ENCODE measurements at regions not wholly inside any gene's neighbourhood (a gene's known extent, or its start where the extent isn't known, plus 50 kb on each side); places are given as distances from the start of the nearest gene placed in this dataset.

GRCh38 chr11:45583981-45584566 is 81.3 kb downstream of the CHST1 start:
- Histone ChIP-seq H3K4me3 (ENCODE audit: low read depth, low read length, poor library complexity, severe bottlenecking) (no peak overlapping the region), H4K20me1 (ENCODE audit: insufficient read depth, low read length) (no peaks in the 10 kb centered on the region), H3K9me2 (ENCODE audit: insufficient read depth, low read length) (no peaks in the 10 kb centered on the region), H3K4me2 (ENCODE audit: low read length) (no peak overlapping the region), H3K79me2 (ENCODE audit: insufficient read depth, low read depth, low read length) (no peaks in the 10 kb centered on the region), H3K36me3 (ENCODE audit: insufficient read depth, low read length) (no peaks in the 10 kb centered on the region), H2AFZ (ENCODE audit: low read length) (no peak overlapping the region), H3K9me3 (ENCODE audit: low read length) (no peaks in the 10 kb centered on the region), H3K4me1 (ENCODE audit: insufficient read depth, low read length, poor library complexity, severe bottlenecking) (no peaks in the 10 kb centered on the region), H3K27ac (ENCODE audit: low read depth, low read length, poor library complexity, severe bottlenecking) (no peak overlapping the region)
- BruUV-seq (replicated peaks): no TSS peak
- ChIA-PET POLR2A (interaction anchor here (0.6 kb wide), 1 partner anchor 177 kb away, joined by 7 read pairs; no protein-coding TSS in a partner anchor), CTCF (ENCODE audit: unreplicated experiment) (no interaction called here)
- TF ChIP-seq EZH2phosphoT487 (IDR thresholded peaks at IDR 0.05; ENCODE audit: borderline replicate concordance, low read depth, low read length) (no peak), CTCF (conservative IDR thresholded peaks at IDR 0.05; ENCODE audit: low read length) (no peak)
- DNase-seq (ENCODE audit: low spot score): no peak
- intact Hi-C loops (cut with micrococcal nuclease; ENCODE audit: unreplicated experiment): no loop called here

- Histone ChIP-seq H3K27ac (ENCODE audit: low read depth, low read length, poor library complexity, severe bottlenecking) (no peak overlapping the region), H2AFZ (ENCODE audit: low read length) (no peak overlapping the region), H4K20me1 (ENCODE audit: insufficient read depth, low read length) (no peaks in the 10 kb centered on the region), H3K4me3 (ENCODE audit: low read depth, low read length, poor library complexity, severe bottlenecking) (no peak overlapping the region), H3K4me1 (ENCODE audit: insufficient read depth, low read length, poor library complexity, severe bottlenecking) (no peaks in the 10 kb centered on the region), H3K36me3 (ENCODE audit: insufficient read depth, low read length) (no peaks in the 10 kb centered on the region), H3K9me2 (ENCODE audit: insufficient read depth, low read length) (no peaks in the 10 kb centered on the region), H3K4me2 (ENCODE audit: low read length) (no peak overlapping the region), H3K9me3 (ENCODE audit: low read length) (no peaks in the 10 kb centered on the region), H3K79me2 (ENCODE audit: insufficient read depth, low read depth, low read length) (no peaks in the 10 kb centered on the region)
- POLR2A ChIA-PET: interaction anchor here (0.6 kb wide), 1 partner anchor 933 kb away, joined by 3 read pairs; no protein-coding TSS in a partner anchor
- no TSS peak for BruUV-seq (replicated peaks)
- CTCF ChIA-PET (ENCODE audit: unreplicated experiment): no interaction called here
- no peak for TF ChIP-seq EZH2phosphoT487 (IDR thresholded peaks at IDR 0.05; ENCODE audit: borderline replicate concordance, low read depth, low read length)
- TF ChIP-seq CTCF (conservative IDR thresholded peaks at IDR 0.05; ENCODE audit: low read length): no peak
- intact Hi-C loops (cut with micrococcal nuclease; ENCODE audit: unreplicated experiment): no loop called here
- no peak for DNase-seq (ENCODE audit: low spot score)
These were observed 85.0 kb downstream of the CHST1 start for GRCh38 chr11:45580399-45580798.

DNA sequence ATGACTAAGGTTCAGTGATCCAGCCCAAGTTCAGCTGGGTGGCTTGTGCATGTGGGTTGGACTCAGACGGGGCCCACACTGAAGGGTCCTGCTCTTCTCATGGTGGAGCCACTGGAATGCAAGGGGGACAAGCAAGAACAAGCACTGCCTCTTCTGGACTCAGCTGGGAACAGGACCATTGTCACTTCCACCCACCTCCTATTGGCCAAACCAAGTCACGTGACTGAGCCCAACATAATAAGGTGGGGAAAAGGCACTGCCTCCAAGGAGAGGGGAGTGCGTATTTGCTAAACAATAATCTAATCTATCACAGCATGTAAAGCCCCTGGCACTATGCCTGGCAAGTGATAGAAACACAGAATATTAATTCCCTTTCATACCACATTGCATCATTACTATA is 87.1 kb downstream of the CHST1 start:
- Histone ChIP-seq H3K4me2 (ENCODE audit: low read length) (no peak overlapping the region), H3K4me1 (ENCODE audit: insufficient read depth, low read length, poor library complexity, severe bottlenecking) (no peaks in the 10 kb centered on the region), H3K9me3 (ENCODE audit: low read length) (no peaks in the 10 kb centered on the region), H3K27ac (ENCODE audit: low read depth, low read length, poor library complexity, severe bottlenecking) (no peak overlapping the region), H3K79me2 (ENCODE audit: insufficient read depth, low read depth, low read length) (no peaks in the 10 kb centered on the region), H2AFZ (ENCODE audit: low read length) (no peak overlapping the region), H3K36me3 (ENCODE audit: insufficient read depth, low read length) (no peaks in the 10 kb centered on the region), H3K4me3 (ENCODE audit: low read depth, low read length, poor library complexity, severe bottlenecking) (no peak overlapping the region), H3K9me2 (ENCODE audit: insufficient read depth, low read length) (no peaks in the 10 kb centered on the region), H4K20me1 (ENCODE audit: insufficient read depth, low read length) (no peaks in the 10 kb centered on the region)
- BruUV-seq (replicated peaks): no TSS peak
- ChIA-PET CTCF (ENCODE audit: unreplicated experiment) (no interaction called here), POLR2A (no interaction called here)
- intact Hi-C loops (cut with micrococcal nuclease; ENCODE audit: unreplicated experiment): no loop called here
- TF ChIP-seq CTCF (conservative IDR thresholded peaks at IDR 0.05; ENCODE audit: low read length) (no peak), EZH2phosphoT487 (IDR thresholded peaks at IDR 0.05; ENCODE audit: borderline replicate concordance, low read depth, low read length) (no peak)
- DNase-seq (ENCODE audit: low spot score): peak; percentile 10
